GM12891 (cell line): ENCODE measurements at regions not wholly inside any gene's neighbourhood (a gene's known extent, or its start where the extent isn't known, plus 50 kb on each side); places are given as distances from the start of the nearest gene placed in this dataset.

Source experiments
- DNase-seq: peaks from one replicate; pipeline ENCODE4 v3.0.0; 2011; ENCODE audit warnings: low spot score; ENCODE audit not compliant: insufficient read length
- FAIRE-seq: peaks from 2 replicates; lab custom pipeline; 2011; peaks lifted over from hg19 to GRCh38; lab: Jason Lieb, UNC
- PAX5 ChIP-seq: IDR thresholded peaks from 2 replicates; pipeline ENCODE4 v1.6.1; 2011; ENCODE audit warnings: low read length, moderate library complexity, mild to moderate bottlenecking; ENCODE audit not compliant: insufficient read depth, severe bottlenecking
- POLR2A ChIP-seq: IDR thresholded peaks from 2 replicates; pipeline ENCODE4 v1.6.1; 2011; ENCODE audit warnings: low read depth, low read length, control low read depth
- POLR2AphosphoS5 ChIP-seq: IDR thresholded peaks from 2 replicates; pipeline ENCODE4 v1.6.1; 2011; ENCODE audit warnings: low read depth, low read length, control low read depth
- POU2F2 ChIP-seq: IDR thresholded peaks from 2 replicates; pipeline ENCODE4 v1.6.1; 2011; ENCODE audit warnings: low read depth, mild to moderate bottlenecking, control low read depth, low read length, moderate library complexity
- SPI1 ChIP-seq: IDR thresholded peaks from 2 replicates; pipeline ENCODE4 v1.6.1; 2011; ENCODE audit warnings: low read depth, low read length, control low read depth
- TAF1 ChIP-seq: IDR thresholded peaks from 2 replicates; pipeline ENCODE4 v1.6.1; 2011; ENCODE audit warnings: low read depth, low read length, control low read depth

GRCh38 chr2:145854039-145854755 lies 1334.3 kb upstream of the ZEB2 start:
- TF ChIP-seq POLR2A (no peak), POU2F2 (no peak), POLR2AphosphoS5 (no peak), PAX5 (no peak), SPI1 (no peak), TAF1 (no peak)
- DNase-seq (no peak), FAIRE-seq (no peak)

DNA sequence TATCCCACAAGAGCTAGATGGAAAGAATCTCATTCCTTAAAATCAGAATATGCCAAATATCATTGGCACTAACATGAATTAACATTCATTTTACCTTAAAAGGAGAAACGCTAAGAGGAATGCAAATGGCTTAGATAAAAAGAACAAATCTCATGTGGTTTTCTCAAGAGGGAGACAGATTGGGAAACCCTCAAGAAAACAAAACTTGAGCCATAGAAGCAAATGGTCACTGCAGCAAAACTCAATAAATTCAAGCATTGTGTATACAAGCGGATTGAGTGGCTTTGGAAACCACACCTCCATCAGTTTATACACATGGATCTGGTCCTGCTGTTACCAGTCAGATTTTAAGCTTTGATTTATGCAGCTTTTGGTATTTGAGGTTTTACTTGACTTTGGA lies 1331.8 kb upstream of the ZEB2 start:
- DNase-seq (no peak), FAIRE-seq (no peak)
- TF ChIP-seq SPI1 (no peak), PAX5 (no peak), TAF1 (no peak), POLR2AphosphoS5 (no peak), POU2F2 (no peak), POLR2A (no peak)

DNA sequence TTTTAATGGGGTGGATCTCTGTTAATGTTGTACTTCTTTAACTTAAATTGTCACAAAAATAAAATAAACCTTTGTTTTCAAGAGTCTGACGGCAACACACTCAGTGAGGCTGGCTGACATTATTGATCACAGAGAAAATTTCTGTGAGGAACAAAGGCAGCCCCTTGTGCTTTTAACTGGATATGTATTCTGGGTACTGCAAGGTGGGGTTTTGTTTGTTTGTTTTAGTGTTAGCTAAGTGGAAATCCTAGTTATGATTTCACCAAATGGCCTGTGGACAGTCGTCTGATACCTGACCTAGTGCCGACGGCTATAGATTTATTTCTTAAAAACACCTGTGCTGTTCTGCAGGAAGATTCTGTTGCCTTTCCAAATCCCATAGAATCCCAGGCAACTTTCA lies 1329.5 kb upstream of the ZEB2 start:
- DNase-seq: no peak
- no peak for FAIRE-seq
- no peak for TF ChIP-seq POLR2AphosphoS5
- TF ChIP-seq SPI1: no peak
- TF ChIP-seq POLR2A: no peak
- TF ChIP-seq PAX5: no peak

- no peak for DNase-seq
- no peak for FAIRE-seq
- TF ChIP-seq TAF1 (no peak), POLR2AphosphoS5 (no peak), POU2F2 (no peak), PAX5 (no peak), POLR2A (no peak)
Measured at GRCh38 chr2:145846982-145847381, 1327.1 kb upstream of the ZEB2 start.

GRCh38 chr2:145845923-145846322 lies 1326.0 kb upstream of the ZEB2 start:
- TF ChIP-seq POLR2A: no peak
- TF ChIP-seq POU2F2: no peak
- no peak for TF ChIP-seq PAX5
- TF ChIP-seq TAF1: no peak
- TF ChIP-seq POLR2AphosphoS5: no peak
- no peak for TF ChIP-seq SPI1
- DNase-seq (no peak), FAIRE-seq (no peak)

- TF ChIP-seq PAX5: no peak
- no peak for TF ChIP-seq POLR2A
- peak; percentile 38; the same call in 1 of the 2 replicates for TF ChIP-seq SPI1
- no peak for TF ChIP-seq TAF1
- no peak for TF ChIP-seq POLR2AphosphoS5
- no peak for DNase-seq
- FAIRE-seq: no peak
Measured at GRCh38 chr2:145845207-145845894, 1325.4 kb upstream of the ZEB2 start.

- TF ChIP-seq SPI1 (no peak), POLR2AphosphoS5 (no peak), POU2F2 (no peak), PAX5 (no peak), POLR2A (no peak), TAF1 (no peak)
- no peak for FAIRE-seq
- DNase-seq: no peak
Measured at GRCh38 chr2:145841973-145842372, 1322.1 kb upstream of the ZEB2 start.

DNA sequence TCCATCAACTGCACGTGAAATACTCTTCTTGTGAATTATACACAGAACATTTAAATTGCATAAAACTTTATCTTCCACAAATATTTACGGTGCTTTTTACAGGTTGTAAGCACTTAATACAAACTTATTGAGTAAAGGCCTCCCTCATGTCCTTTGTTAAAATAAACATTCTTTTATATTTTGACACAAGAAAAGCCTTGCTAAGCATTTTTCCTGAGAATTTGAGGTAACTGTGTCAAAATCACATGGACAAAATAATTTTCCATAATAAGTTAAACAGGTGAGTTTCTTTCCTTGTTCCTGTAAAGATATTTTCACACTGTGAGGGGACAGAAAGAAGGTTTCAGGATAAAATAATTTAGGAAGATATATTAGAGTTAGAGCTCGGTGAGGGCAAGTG lies 1317.1 kb upstream of the ZEB2 start:
- DNase-seq (no peak), FAIRE-seq (no peak)
- TF ChIP-seq TAF1 (no peak), POLR2A (no peak), PAX5 (no peak), SPI1 (no peak), POU2F2 (no peak), POLR2AphosphoS5 (no peak)

DNA sequence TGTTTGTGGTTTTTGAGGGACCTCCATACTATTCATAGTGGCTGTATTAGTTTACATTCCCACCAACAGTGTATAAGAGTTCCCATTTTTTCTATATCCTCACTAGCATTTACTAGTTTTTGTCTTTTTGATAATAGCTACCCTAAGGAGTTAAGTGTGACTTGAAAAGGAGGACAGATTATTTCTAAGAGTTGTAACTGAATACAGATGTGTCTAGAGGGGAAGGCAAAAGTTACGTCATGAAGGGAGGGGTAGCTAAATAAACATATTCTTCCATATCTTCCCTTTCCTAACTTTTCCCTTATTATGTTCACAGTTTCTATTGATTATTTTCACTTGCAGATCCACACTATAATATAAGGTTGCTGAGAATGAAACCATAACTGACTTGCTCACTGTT lies 1315.7 kb upstream of the ZEB2 start:
- TF ChIP-seq TAF1: no peak
- no peak for TF ChIP-seq POLR2A
- TF ChIP-seq SPI1: no peak
- no peak for TF ChIP-seq POLR2AphosphoS5
- TF ChIP-seq PAX5: no peak
- TF ChIP-seq POU2F2: no peak
- FAIRE-seq (no peak), DNase-seq (no peak)

DNA sequence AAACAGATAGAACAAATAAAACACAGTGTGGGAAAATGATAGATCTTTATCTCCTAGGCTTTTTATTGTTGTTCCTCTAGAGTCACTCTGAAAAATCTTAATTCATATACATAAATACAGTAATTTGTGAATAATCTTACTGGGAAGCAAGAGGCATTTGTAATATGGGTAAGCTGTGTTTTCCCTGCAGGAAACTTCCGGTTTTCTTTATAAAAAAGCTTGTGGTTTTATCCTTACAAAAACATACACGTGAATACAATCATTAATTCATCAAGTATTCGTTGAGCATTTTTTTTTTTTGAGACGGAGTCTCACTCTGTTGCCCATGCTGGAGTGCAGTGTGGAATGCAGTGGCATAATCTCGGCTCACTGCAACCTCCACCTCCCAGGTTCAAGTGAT lies 1312.8 kb upstream of the ZEB2 start:
- TF ChIP-seq POU2F2: no peak
- no peak for TF ChIP-seq SPI1
- FAIRE-seq (no peak), DNase-seq (no peak)
